ENCODE measurements at regions not wholly inside any gene's neighbourhood (a gene's known extent, or its start where the extent isn't known, plus 50 kb on each side); places are given as distances from the start of the nearest gene placed in this dataset.
A peak's percentile ranks its signal among the peaks of the same experiment; 100 is the strongest.

DNA sequence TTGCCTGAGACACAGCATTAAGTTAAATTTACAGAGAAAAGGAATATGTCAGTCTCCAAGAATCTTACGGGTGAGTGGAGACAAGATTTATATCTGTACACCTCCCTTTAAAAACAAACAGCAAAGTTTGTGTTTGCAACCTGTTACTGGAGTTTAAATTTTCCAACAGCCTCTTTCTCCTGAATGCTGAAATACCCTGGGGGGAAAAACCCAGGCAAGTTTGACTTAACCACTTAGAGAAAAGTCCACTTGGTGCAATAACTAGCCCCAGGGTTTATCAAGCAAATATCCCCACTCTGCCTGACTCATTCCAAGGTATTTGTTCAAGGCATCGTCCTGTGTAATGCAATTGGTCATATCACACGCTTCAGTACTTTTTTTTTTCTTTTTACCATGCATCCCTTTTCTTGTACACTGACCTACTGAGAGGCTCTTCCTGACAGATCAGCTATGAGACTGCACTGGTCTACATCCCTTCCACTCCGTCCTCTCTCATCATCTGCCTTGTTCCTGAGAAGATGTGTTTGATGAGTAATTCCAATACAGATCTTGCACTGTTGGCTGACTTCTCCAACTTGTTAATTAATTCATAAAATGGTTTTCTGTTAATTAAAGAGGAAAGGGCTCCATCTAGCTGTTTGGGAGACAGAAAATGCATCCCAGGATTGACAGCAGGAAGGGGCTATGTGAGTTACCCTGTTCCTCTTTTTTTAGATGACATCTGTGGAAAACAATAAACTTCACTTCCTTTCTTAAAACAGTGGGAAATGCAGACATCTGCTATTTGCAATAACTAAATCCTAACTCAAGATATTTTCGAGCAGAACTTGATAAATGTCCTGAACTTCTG is 212.5 kb upstream of the IRS2 start (continued):
- TF ChIP-seq, protein P1, sequence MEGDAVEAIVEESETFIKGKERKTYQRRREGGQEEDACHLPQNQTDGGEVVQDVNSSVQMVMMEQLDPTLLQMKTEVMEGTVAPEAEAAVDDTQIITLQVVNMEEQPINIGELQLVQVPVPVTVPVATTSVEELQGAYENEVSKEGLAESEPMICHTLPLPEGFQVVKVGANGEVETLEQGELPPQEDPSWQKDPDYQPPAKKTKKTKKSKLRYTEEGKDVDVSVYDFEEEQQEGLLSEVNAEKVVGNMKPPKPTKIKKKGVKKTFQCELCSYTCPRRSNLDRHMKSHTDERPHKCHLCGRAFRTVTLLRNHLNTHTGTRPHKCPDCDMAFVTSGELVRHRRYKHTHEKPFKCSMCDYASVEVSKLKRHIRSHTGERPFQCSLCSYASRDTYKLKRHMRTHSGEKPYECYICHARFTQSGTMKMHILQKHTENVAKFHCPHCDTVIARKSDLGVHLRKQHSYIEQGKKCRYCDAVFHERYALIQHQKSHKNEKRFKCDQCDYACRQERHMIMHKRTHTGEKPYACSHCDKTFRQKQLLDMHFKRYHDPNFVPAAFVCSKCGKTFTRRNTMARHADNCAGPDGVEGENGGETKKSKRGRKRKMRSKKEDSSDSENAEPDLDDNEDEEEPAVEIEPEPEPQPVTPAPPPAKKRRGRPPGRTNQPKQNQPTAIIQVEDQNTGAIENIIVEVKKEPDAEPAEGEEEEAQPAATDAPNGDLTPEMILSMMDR (IDR thresholded peaks at IDR 0.05 in 2 of 3, conservative IDR thresholded peaks at IDR 0.05 in 1 of 3; ENCODE audit: insufficient read depth in 2 of 3, low read depth in 1 of 3, low read length in 3 of 3): 0 out of 6 replicates have a peak, but pooled peaks of 1 of the 3 experiments have one; percentile 11
- no peak for TF ChIP-seq HEY1 (CRISPR knock-in tag; IDR thresholded peaks at IDR 0.05; ENCODE audit: borderline replicate concordance)
- no peak for TF ChIP-seq ZKSCAN1 (IDR thresholded peaks at IDR 0.05; ENCODE audit: low read depth, low read length)
- TF ChIP-seq LEF1 (IDR thresholded peaks at IDR 0.05): no peak
- no peak for TF ChIP-seq SMARCA4 (IDR thresholded peaks at IDR 0.05)
- TF ChIP-seq SNRNP70 (optimal IDR thresholded peaks at IDR 0.05; ENCODE audit: low read depth, low read length): no peak

DNA sequence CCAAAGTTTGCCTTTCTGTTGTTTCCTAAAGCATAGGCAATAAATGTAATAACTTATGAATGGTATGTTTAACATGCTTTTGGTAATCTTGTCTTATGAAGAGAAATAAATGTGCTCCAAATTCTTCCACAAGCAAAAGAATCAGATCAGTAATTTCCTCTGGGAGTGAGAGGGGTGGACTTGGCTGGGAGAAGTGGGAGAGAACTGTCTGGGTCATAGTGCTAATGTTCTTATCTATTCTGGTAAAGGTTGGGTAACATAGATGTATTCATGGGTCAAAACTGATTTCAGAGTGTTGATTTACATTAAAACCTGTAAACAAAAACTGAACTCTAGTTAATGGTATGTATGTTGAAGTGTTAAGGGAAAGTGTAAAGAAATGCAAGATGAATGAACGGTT is 211.7 kb upstream of the IRS2 start:
- no peaks in the 10 kb centered on the region for H3K9me3 ChIP-seq (replicated peaks; ENCODE audit: control insufficient read depth, insufficient read depth, low read depth, low read length)
- DNase-seq (ENCODE audit: extremely low read depth in 1 of 4, low spot score in 3 of 4) (no peak), FAIRE-seq (no peak), ATAC-seq (no peak)
- no TSS peak for BruUV-seq (replicated peaks)
- WGBS (ENCODE audit: insufficient coverage, low coverage, missing lambda C conversion rate): 14% methylated on average over 1 of the region's 1 CpG
- in situ Hi-C loops (cut with MboI): no loop called here
- H3K27ac ChIP-seq (ENCODE audit: extremely low read depth, low read depth, low read length): no peak overlapping the region
- no peaks in the 10 kb centered on the region for H3K36me3 ChIP-seq (ENCODE audit: control insufficient read depth, insufficient read depth, low read length)
- H3K79me2 ChIP-seq (ENCODE audit: control insufficient read depth, insufficient read depth, low read length): no peaks in the 10 kb centered on the region
- no peak overlapping the region for H3K4me2 ChIP-seq (ENCODE audit: insufficient read depth, low read length)
- no peak overlapping the region for H2AFZ ChIP-seq (ENCODE audit: low read depth, low read length)
- H3K4me1 ChIP-seq (replicated peaks in 1 of 2; ENCODE audit: control insufficient read depth in 2 of 2, insufficient read depth in 2 of 2, low read length in 2 of 2): no peaks in the 10 kb centered on the region
- no peak overlapping the region for H3K9ac ChIP-seq (ENCODE audit: insufficient read depth in 1 of 2, low read depth in 2 of 2, low read length in 2 of 2)
- intact Hi-C loops (cut with micrococcal nuclease): no loop called here
- ChIA-PET CTCF (ENCODE audit: low intra/inter-chr PET ratio) (interaction anchor here (0.6 kb wide), 1 partner anchor 17 kb away, joined by 3 read pairs; no protein-coding TSS in a partner anchor), POLR2A (no interaction called here)
- TF ChIP-seq, protein P2, sequence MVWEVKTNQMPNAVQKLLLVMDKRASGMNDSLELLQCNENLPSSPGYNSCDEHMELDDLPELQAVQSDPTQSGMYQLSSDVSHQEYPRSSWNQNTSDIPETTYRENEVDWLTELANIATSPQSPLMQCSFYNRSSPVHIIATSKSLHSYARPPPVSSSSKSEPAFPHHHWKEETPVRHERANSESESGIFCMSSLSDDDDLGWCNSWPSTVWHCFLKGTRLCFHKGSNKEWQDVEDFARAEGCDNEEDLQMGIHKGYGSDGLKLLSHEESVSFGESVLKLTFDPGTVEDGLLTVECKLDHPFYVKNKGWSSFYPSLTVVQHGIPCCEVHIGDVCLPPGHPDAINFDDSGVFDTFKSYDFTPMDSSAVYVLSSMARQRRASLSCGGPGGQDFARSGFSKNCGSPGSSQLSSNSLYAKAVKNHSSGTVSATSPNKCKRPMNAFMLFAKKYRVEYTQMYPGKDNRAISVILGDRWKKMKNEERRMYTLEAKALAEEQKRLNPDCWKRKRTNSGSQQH (CRISPR knock-in tag; IDR thresholded peaks at IDR 0.05): no peak
- TF ChIP-seq MAFG (tag; conservative IDR thresholded peaks at IDR 0.05): no peak
- TF ChIP-seq, protein P3, sequence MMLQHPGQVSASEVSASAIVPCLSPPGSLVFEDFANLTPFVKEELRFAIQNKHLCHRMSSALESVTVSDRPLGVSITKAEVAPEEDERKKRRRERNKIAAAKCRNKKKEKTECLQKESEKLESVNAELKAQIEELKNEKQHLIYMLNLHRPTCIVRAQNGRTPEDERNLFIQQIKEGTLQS (IDR thresholded peaks at IDR 0.05): no peak
- TF ChIP-seq, protein P3 (CRISPR knock-in tag; conservative IDR thresholded peaks at IDR 0.05): no peak
- no peak for TF ChIP-seq RBM14 (IDR thresholded peaks at IDR 0.05; ENCODE audit: borderline replicate concordance, insufficient read depth, low read depth, low read length)
- TF ChIP-seq CAMTA2 (CRISPR knock-in tag; conservative IDR thresholded peaks at IDR 0.05): no peak
- TF ChIP-seq JUNB (CRISPR knock-in tag; conservative IDR thresholded peaks at IDR 0.05): no peak
- peaks cover 0 to 15% of the 10 kb centered on the region in 2 experiments; a peak in 3 of 5 replicates for H3K27me3 ChIP-seq (ENCODE audit: control insufficient read depth in 2 of 2, insufficient read depth in 2 of 2, low read length in 2 of 2)
- no peak overlapping the region for H3K4me3 ChIP-seq
- H3K9me1 ChIP-seq (ENCODE audit: control insufficient read depth, insufficient read depth, low read length): no peaks in the 10 kb centered on the region
- no peaks in the 10 kb centered on the region for H4K20me1 ChIP-seq (replicated peaks; ENCODE audit: control insufficient read depth, insufficient read depth, low read length)
